Uterus (tissue), 2 donors: ENCODE measurements at regions not wholly inside any gene's neighbourhood (a gene's known extent, or its start where the extent isn't known, plus 50 kb on each side); places are given as distances from the start of the nearest gene placed in this dataset.

Experiments used
- CTCF ChIP-seq, 4 experiments: fragments of 200-600 bp in 2 of 4; fragments of 450-650 bp in 2 of 4; sonication (generic) in 2 of 4; IDR thresholded peaks; one replicate each; pipeline ENCODE4 v1.5.1; 2016 to 2019; ENCODE audit warnings: antibody characterized with exemption in 4 of 4, mild to moderate bottlenecking in 2 of 4, moderate library complexity in 1 of 4
- POLR2A ChIP-seq, 2 donors: fragments of 450-650 bp; IDR thresholded peaks; one replicate each; pipeline ENCODE4 v1.6.1; 2016; ENCODE audit warnings: antibody characterized with exemption in 2 of 2, mild to moderate bottlenecking in 1 of 2, moderate library complexity in 1 of 2

GRCh38 chr15:62568004-62568403 is 402.9 kb upstream of the C2CD4B start:
- TF ChIP-seq POLR2A (IDR thresholded peaks at IDR 0.05), result no peak
- TF ChIP-seq CTCF (IDR thresholded peaks at IDR 0.05), result no peak
